ENCODE measurements at regions not wholly inside any gene's neighbourhood (a gene's known extent, or its start where the extent isn't known, plus 50 kb on each side); places are given as distances from the start of the nearest gene placed in this dataset.
"Not testable (repeated sequence)": the region's sequence is repeated elsewhere in the genome, so short reads cannot be mapped to it uniquely, and the experiment has no call there.

- TF ChIP-seq CTCF, POLR2A (IDR thresholded peaks at IDR 0.05): not testable (repeated sequence)
These were observed 123.2 kb downstream of the KBTBD2 start for GRCh38 chr7:32768338-32768737.
